HepG2 (cell line): ENCODE measurements at regions not wholly inside any gene's neighbourhood (a gene's known extent, or its start where the extent isn't known, plus 50 kb on each side); places are given as distances from the start of the nearest gene placed in this dataset.

Experiments used
- ATAC-seq: fragments of 200-7000 bp; cut with Tn5 transposase; 3 replicates; pipeline ENCODE4 v1.9.1; 2020; ENCODE audit warnings: mild to moderate bottlenecking, moderate library complexity
- BruUV-seq: library from RNA; stranded (reverse); fragments of 400-500 nt; replicated peaks from 2 replicates; lab custom pipeline; 2021; lab: Mats Ljungman, UMichigan
- CTCF ChIA-PET: fragments of 300-600 bp; formaldehyde crosslinking; extraction: SDS; loops from one replicate; lab custom pipeline; 2021; ENCODE audit warnings: low total read pairs, inconsistent platforms, low intra/inter-chr PET ratio; lab: Yijun Ruan, JAX
- POLR2A ChIA-PET: fragments of 350-600 bp; sonication (Branson Sonifier 250); formaldehyde crosslinking; loops from one replicate; lab custom pipeline; 2020; ENCODE audit warnings: antibody characterized with exemption, inconsistent platforms; lab: Yijun Ruan, JAX
- DNase-seq: peaks from one replicate; pipeline ENCODE4 v3.0.0-alpha.2; 2015; ENCODE audit warnings: low spot score
- FAIRE-seq: peaks from 3 replicates; lab custom pipeline; 2011; peaks lifted over from hg19 to GRCh38; lab: Jason Lieb, UNC
- H2AFZ ChIP-seq: one replicate; pipeline ENCODE4 v1.6.1; 2011; ENCODE audit warnings: low read length, inconsistent platforms
- H3K27ac ChIP-seq: fragments of 300-600 bp; 3 replicates; pipeline ENCODE4 v1.8.0; 2011; ENCODE audit warnings: mixed run types, mild to moderate bottlenecking, mixed read lengths, low read length, inconsistent platforms; ENCODE audit not compliant: insufficient read depth; ENCODE audit errors: extremely low read length
- H3K27me3 ChIP-seq, 2 experiments: fragments of 200-600 bp in 1 of 2; 2 replicates in 1 of 2; 3 replicates in 1 of 2; pipeline versions ENCODE4 v1.6.0 to v1.8.0; 2011; ENCODE audit warnings: low read length in 2 of 2, mild to moderate bottlenecking in 2 of 2, moderate library complexity in 2 of 2, inconsistent platforms in 1 of 2; ENCODE audit not compliant: insufficient read depth in 2 of 2, control insufficient read depth in 1 of 2
- H3K36me3 ChIP-seq, 2 experiments: fragments of 200-600 bp in 1 of 2; replicated peaks in 1 of 2; 2 replicates in 1 of 2; 3 replicates in 1 of 2; pipeline versions ENCODE4 v1.5.1 to v1.8.0; 2011; ENCODE audit warnings: low read length in 2 of 2, inconsistent platforms in 1 of 2; ENCODE audit not compliant: insufficient read depth in 2 of 2, control insufficient read depth in 1 of 2
- H3K4me1 ChIP-seq: 2 replicates; pipeline ENCODE4 v1.5.1; 2012; ENCODE audit warnings: low read length, inconsistent platforms; ENCODE audit not compliant: insufficient read depth
- H3K4me2 ChIP-seq: 2 replicates; pipeline ENCODE4 v1.6.0; 2011; ENCODE audit warnings: low read depth, low read length, inconsistent platforms
- H3K4me3 ChIP-seq, 3 experiments: fragments of 200-600 bp in 1 of 3; sonication (generic), shearing (Covaris generic) in 1 of 3; replicated peaks in 1 of 3; 2 replicates each; pipeline ENCODE4 v1.5.1; 2011 to 2016; ENCODE audit warnings: low read length in 3 of 3, inconsistent platforms in 2 of 3, low read depth in 2 of 3, mild to moderate bottlenecking in 2 of 3, control low read depth in 1 of 3, mixed read lengths in 1 of 3; ENCODE audit not compliant: insufficient read depth in 1 of 3
- H3K79me2 ChIP-seq: one replicate; pipeline ENCODE4 v1.6.1; 2011; ENCODE audit warnings: low read length, inconsistent platforms; ENCODE audit not compliant: insufficient read depth
- H3K9ac ChIP-seq: 2 replicates; pipeline ENCODE4 v1.6.0; 2011; ENCODE audit warnings: mild to moderate bottlenecking, low read depth, low read length, inconsistent platforms; ENCODE audit not compliant: insufficient read depth
- H3K9me3 ChIP-seq: 2 replicates; pipeline ENCODE4 v1.5.1; 2012; ENCODE audit warnings: mild to moderate bottlenecking, low read length
- H4K20me1 ChIP-seq: 2 replicates; pipeline ENCODE4 v1.6.0; 2011; ENCODE audit warnings: inconsistent platforms, mild to moderate bottlenecking, low read length, moderate library complexity; ENCODE audit not compliant: insufficient read depth
- AHDC1 ChIP-seq: sonication (generic); formaldehyde crosslinking; IDR thresholded peaks from 2 replicates; pipeline ENCODE4 v1.5.1; 2020; ENCODE audit warnings: mild to moderate bottlenecking, missing genetic modification reagents, borderline replicate concordance
- KMT2B ChIP-seq: IDR thresholded peaks from 2 replicates; pipeline ENCODE4 v1.6.1; 2016; ENCODE audit warnings: missing genetic modification reagents, missing compliant biosample characterization
- NKX3-1 ChIP-seq: sonication (generic); formaldehyde crosslinking; IDR thresholded peaks from 2 replicates; pipeline ENCODE4 v1.5.0; 2020; ENCODE audit warnings: missing genetic modification reagents
- SOX5 ChIP-seq: IDR thresholded peaks from 2 replicates; pipeline ENCODE4 v1.6.1; 2016; ENCODE audit warnings: borderline replicate concordance
- TOE1 ChIP-seq: sonication (generic); formaldehyde crosslinking; IDR thresholded peaks from 2 replicates; pipeline ENCODE4 v1.4.0; 2020; ENCODE audit warnings: mild to moderate bottlenecking, missing genetic modification reagents
- ZBTB3 ChIP-seq: sonication (generic); formaldehyde crosslinking; IDR thresholded peaks from 2 replicates; pipeline ENCODE4 v1.4.0; 2020; ENCODE audit warnings: low read depth, mild to moderate bottlenecking, moderate library complexity, missing genetic modification reagents, borderline replicate concordance
- ZFAT ChIP-seq: sonication (generic); formaldehyde crosslinking; conservative IDR thresholded peaks from 2 replicates; pipeline ENCODE4 v1.8.1; 2023; ENCODE audit warnings: missing genetic modification reagents, inconsistent platforms
- ZMAT3 ChIP-seq: sonication (generic); formaldehyde crosslinking; conservative IDR thresholded peaks from 2 replicates; pipeline ENCODE4 v1.7.0; 2021; ENCODE audit warnings: missing genetic modification reagents
- ZNF530 ChIP-seq: sonication (generic); formaldehyde crosslinking; IDR thresholded peaks from 2 replicates; pipeline ENCODE4 v1.5.0; 2020; ENCODE audit warnings: low read depth, mild to moderate bottlenecking, missing genetic modification reagents
- ZSCAN20 ChIP-seq: sonication (generic); formaldehyde crosslinking; IDR thresholded peaks from 2 replicates; pipeline ENCODE4 v1.4.0; 2020; ENCODE audit warnings: missing genetic modification reagents, mild to moderate bottlenecking, borderline replicate concordance
- WGBS: methylation state at CpG from one replicate; pipeline ENCODE4 v1.1.6; 2017; ENCODE audit warnings: low lambda C conversion rate; 5-methylcytosine and 5-hydroxymethylcytosine counted together
- in situ Hi-C: cut with HindIII; loops from 2 replicates; pipeline ENCODE4 v1.10.0; 2017; ENCODE audit warnings: low pct_unique_long_range_greater_than_20kb; ENCODE audit not compliant: extremely low pct_ligation_motif_present
- intact Hi-C: fragments of 100-400 bp; cut with micrococcal nuclease; formaldehyde crosslinking; loops from one replicate; pipeline ENCODE4 v1.10.0; 2022; ENCODE audit not compliant: unreplicated experiment
- TF ChIP-seq, protein P1 (sequence below): sonication (generic); formaldehyde crosslinking; IDR thresholded peaks from 2 replicates; pipeline ENCODE4 v1.4.0; 2020; ENCODE audit warnings: mild to moderate bottlenecking, low read depth, missing genetic modification reagents
- TF ChIP-seq, protein P2 (sequence below): sonication (generic); formaldehyde crosslinking; IDR thresholded peaks from 2 replicates; pipeline ENCODE4 v1.8.1; 2023; ENCODE audit warnings: mild to moderate bottlenecking, missing genetic modification reagents
- TF ChIP-seq, protein P3 (sequence below): sonication (generic); formaldehyde crosslinking; IDR thresholded peaks from 2 replicates; pipeline ENCODE4 v1.5.1; 2020; ENCODE audit warnings: mild to moderate bottlenecking, missing genetic modification reagents

DNA sequence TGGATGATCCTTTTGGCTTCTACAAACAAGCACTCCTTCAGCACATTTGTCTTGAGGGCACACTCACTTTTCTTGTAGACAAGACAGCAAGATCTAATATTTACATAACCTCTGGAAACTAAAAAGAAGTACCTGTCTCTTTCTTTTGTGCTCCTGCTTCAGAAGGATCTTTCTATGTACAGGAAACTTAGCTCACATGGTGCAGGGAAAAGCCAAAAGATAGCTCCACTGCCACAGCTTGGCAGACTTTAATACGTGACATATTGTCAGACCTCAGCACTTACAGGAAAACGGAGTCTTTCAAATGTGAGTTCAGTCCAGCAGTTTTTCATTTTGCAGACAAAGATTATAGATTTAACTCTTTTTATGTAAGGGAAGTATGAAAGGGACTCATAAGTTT is 225.5 kb upstream of the SAMSN1 start (continued):
- TF ChIP-seq, protein P1, sequence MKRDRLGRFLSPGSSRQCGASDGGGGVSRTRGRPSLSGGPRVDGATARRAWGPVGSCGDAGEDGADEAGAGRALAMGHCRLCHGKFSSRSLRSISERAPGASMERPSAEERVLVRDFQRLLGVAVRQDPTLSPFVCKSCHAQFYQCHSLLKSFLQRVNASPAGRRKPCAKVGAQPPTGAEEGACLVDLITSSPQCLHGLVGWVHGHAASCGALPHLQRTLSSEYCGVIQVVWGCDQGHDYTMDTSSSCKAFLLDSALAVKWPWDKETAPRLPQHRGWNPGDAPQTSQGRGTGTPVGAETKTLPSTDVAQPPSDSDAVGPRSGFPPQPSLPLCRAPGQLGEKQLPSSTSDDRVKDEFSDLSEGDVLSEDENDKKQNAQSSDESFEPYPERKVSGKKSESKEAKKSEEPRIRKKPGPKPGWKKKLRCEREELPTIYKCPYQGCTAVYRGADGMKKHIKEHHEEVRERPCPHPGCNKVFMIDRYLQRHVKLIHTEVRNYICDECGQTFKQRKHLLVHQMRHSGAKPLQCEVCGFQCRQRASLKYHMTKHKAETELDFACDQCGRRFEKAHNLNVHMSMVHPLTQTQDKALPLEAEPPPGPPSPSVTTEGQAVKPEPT (CRISPR knock-in tag), result no peak
- TF ChIP-seq ZNF530 (CRISPR knock-in tag) (no peak), ZSCAN20 (no peak), ZFAT (no peak)

DNA sequence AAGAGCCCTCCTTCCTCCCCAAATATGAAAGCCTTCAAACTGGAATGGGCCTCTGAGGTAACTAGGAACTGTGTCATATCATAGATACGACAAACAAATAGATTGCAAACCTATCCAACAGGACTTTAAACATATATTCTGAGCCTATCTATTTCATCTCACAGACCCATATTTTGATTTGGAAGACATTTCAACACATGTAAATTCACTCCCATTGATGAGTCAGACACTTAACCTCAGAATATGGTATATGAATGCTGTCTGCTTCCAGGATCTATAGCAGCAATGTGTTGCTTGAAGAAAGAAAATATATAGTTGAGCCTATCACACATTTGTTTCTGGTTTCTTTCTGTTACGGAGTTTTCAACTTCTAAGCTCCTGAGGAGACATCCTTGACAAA is 221.9 kb upstream of the SAMSN1 start:
- no peaks in the 10 kb centered on the region for H3K36me3 ChIP-seq
- intact Hi-C loops, result no loop called here
- no peak for TF ChIP-seq TOE1 (CRISPR knock-in tag)
- no peak for TF ChIP-seq SOX5 (CRISPR knock-in tag)
- TF ChIP-seq, protein P2, sequence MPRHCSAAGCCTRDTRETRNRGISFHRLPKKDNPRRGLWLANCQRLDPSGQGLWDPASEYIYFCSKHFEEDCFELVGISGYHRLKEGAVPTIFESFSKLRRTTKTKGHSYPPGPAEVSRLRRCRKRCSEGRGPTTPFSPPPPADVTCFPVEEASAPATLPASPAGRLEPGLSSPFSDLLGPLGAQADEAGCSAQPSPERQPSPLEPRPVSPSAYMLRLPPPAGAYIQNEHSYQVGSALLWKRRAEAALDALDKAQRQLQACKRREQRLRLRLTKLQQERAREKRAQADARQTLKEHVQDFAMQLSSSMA (CRISPR knock-in tag), result no peak
- no peak for TF ChIP-seq ZMAT3 (CRISPR knock-in tag)
- TF ChIP-seq AHDC1 (CRISPR knock-in tag), result no peak
- TF ChIP-seq, protein P3, sequence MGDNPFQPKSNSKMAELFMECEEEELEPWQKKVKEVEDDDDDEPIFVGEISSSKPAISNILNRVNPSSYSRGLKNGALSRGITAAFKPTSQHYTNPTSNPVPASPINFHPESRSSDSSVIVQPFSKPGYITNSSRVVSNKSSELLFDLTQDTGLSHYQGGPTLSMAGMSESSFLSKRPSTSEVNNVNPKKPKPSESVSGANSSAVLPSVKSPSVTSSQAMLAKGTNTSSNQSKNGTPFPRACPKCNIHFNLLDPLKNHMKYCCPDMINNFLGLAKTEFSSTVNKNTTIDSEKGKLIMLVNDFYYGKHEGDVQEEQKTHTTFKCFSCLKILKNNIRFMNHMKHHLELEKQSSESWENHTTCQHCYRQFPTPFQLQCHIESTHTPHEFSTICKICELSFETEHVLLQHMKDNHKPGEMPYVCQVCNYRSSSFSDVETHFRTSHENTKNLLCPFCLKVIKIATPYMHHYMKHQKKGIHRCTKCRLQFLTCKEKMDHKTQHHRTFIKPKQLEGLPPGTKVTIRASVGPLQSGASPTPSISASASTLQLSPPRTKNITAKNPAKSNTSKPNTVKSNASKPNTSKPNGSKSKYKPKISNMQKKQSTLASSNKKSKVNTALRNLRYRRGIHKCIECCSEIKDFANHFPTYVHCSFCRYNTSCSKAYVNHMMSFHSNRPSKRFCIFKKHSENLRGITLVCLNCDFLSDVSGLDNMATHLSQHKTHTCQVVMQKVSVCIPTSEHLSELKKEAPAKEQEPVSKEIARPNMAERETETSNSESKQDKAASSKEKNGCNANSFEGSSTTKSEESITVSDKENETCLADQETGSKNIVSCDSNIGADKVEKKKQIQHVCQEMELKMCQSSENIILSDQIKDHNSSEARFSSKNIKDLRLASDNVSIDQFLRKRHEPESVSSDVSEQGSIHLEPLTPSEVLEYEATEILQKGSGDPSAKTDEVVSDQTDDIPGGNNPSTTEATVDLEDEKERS (CRISPR knock-in tag), result no peak
- no peak for TF ChIP-seq NKX3-1 (CRISPR knock-in tag)
- no peak for TF ChIP-seq ZBTB3 (CRISPR knock-in tag)
- TF ChIP-seq KMT2B (CRISPR knock-in tag), result no peak

More for the DNA sequence above, 221.9 kb upstream of the SAMSN1 start:
- no peak for DNase-seq
- in situ Hi-C loops, result no loop called here
- WGBS, result 50% methylated on average over 2 of the region's 2 CpGs
- ChIA-PET POLR2A (no interaction called here), CTCF (no interaction called here)
- Histone ChIP-seq H2AFZ (no peak overlapping the region), H3K27ac (no peak overlapping the region), H3K4me2 (no peak overlapping the region), H3K27me3 (no peaks in the 10 kb centered on the region), H3K79me2 (no peaks in the 10 kb centered on the region), H3K9ac (no peak overlapping the region), H3K4me1 (no peaks in the 10 kb centered on the region), H3K4me3 (no peak overlapping the region), H3K9me3 (no peaks in the 10 kb centered on the region), H4K20me1 (no peaks in the 10 kb centered on the region)
- BruUV-seq, result no TSS peak
- no peak for ATAC-seq
- FAIRE-seq, result no peak
